ENCODE measurements at regions not wholly inside any gene's neighbourhood (a gene's known extent, or its start where the extent isn't known, plus 50 kb on each side); places are given as distances from the start of the nearest gene placed in this dataset.

GRCh38 chr3:14336749-14337598 is 65.4 kb upstream of the SLC6A6 start:
- H2AFZ ChIP-seq (ENCODE audit: low read length) = no peak overlapping the region
- no peak overlapping the region for H3K4me3 Mint-ChIP-seq
- no peak overlapping the region for H3K56ac ChIP-seq (ENCODE audit: insufficient read length, low read depth, low read length)
- H2BK15ac ChIP-seq (ENCODE audit: low read depth, low read length) = no peak overlapping the region
- no peak overlapping the region for H2BK120ac ChIP-seq (ENCODE audit: low read depth, low read length, poor library complexity, severe bottlenecking)
- H3K23ac ChIP-seq (ENCODE audit: insufficient read length, low read depth, low read length) = no peak overlapping the region
- no peaks in the 10 kb centered on the region for H3K79me1 ChIP-seq (ENCODE audit: insufficient read depth, low read depth, low read length, poor library complexity, severe bottlenecking)
- no peaks in the 10 kb centered on the region for H4K20me1 ChIP-seq (ENCODE audit: control insufficient read depth, insufficient read depth, insufficient read length)
- H2AK5ac ChIP-seq (ENCODE audit: insufficient read length, low read length) = no peak overlapping the region
- no peak overlapping the region for H3K18ac ChIP-seq (ENCODE audit: insufficient read length, low read depth, low read length)
- no peak overlapping the region for H3K14ac ChIP-seq (ENCODE audit: insufficient read depth, low read length)
- H4K91ac ChIP-seq (ENCODE audit: insufficient read length, low read depth, low read length) = no peak overlapping the region
- H3K9me3 Mint-ChIP-seq = peaks cover 0 to 2% of the 10 kb centered on the region in 2 experiments; a peak in 2 of 5 replicates
- no peak overlapping the region for H3K4ac ChIP-seq (ENCODE audit: low read depth, low read length)
- no peak for DNase-seq
- no peaks in the 10 kb centered on the region for H3K23me2 ChIP-seq (ENCODE audit: insufficient read length, low read depth, low read length, poor library complexity, severe bottlenecking)
- no peak overlapping the region for H4K5ac ChIP-seq (ENCODE audit: insufficient read length, low read depth, low read length)
- H3K9ac ChIP-seq (ENCODE audit: extremely low read depth, insufficient read length, low read length) = no peak overlapping the region
- H3K4me1 Mint-ChIP-seq = peaks cover 6 to 13% of the 10 kb centered on the region in 2 experiments; a peak in 3 of 4 replicates
- H3T11ph ChIP-seq (ENCODE audit: low read length) = no peak overlapping the region
- TF ChIP-seq CTCF (conservative IDR thresholded peaks at IDR 0.05) = no peak
- H3K27me3 ChIP-seq (ENCODE audit: insufficient read depth, low read length) = no peaks in the 10 kb centered on the region
- no peak overlapping the region for H3K27ac ChIP-seq (ENCODE audit: insufficient read length, low read depth, low read length)
- no peak overlapping the region for H2BK5ac ChIP-seq (ENCODE audit: insufficient read length, low read length)
- H3K4me2 ChIP-seq (ENCODE audit: insufficient read depth, insufficient read length, low read length) = no peak overlapping the region
- no peaks in the 10 kb centered on the region for H3K9me3 ChIP-seq (ENCODE audit: control insufficient read depth, low read depth, low read length)
- H3K27ac Mint-ChIP-seq = no peak overlapping the region
- H2BK20ac ChIP-seq (ENCODE audit: low read depth, low read length, poor library complexity, severe bottlenecking) = no peak overlapping the region
- no peaks in the 10 kb centered on the region for H3K4me1 ChIP-seq (ENCODE audit: insufficient read depth, low read length)
- no peak overlapping the region for H2BK12ac ChIP-seq (ENCODE audit: insufficient read length, low read depth, low read length)
- no CpG with 5 or more reads among the region's 17 CpGs for WGBS (ENCODE audit: extremely low coverage, insufficient read length, low lambda C conversion rate)
- H4K8ac ChIP-seq (replicated peaks; ENCODE audit: insufficient read length, low read depth, low read length) = no peak overlapping the region
- H3K36me3 Mint-ChIP-seq (ENCODE audit: insufficient read depth in 1 of 3, low read depth in 3 of 3) = peaks cover 0 to 2% (median 0%) of the 10 kb centered on the region in 3 experiments; a peak in 1 of 7 replicates
- H3K27me3 Mint-ChIP-seq (ENCODE audit: low read depth) = peaks cover 19% of the 10 kb centered on the region
- H3K79me2 ChIP-seq (ENCODE audit: insufficient read depth, low read length) = no peaks in the 10 kb centered on the region
